HG02938 (cell line): ENCODE measurements at regions not wholly inside any gene's neighbourhood (a gene's known extent, or its start where the extent isn't known, plus 50 kb on each side); places are given as distances from the start of the nearest gene placed in this dataset.
A peak's percentile ranks its signal among the peaks of the same experiment; 100 is the strongest.
"Not testable (repeated sequence)": the region's sequence is repeated elsewhere in the genome, so short reads cannot be mapped to it uniquely, and the experiment has no call there.

Experiments
- ATAC-seq: cut with Tn5 transposase; IDR thresholded peaks from one replicate; pipeline ENCODE4 v1.9.1; 2021; ENCODE audit warnings: mild to moderate bottlenecking, moderate library complexity; ENCODE audit not compliant: unreplicated experiment

DNA sequence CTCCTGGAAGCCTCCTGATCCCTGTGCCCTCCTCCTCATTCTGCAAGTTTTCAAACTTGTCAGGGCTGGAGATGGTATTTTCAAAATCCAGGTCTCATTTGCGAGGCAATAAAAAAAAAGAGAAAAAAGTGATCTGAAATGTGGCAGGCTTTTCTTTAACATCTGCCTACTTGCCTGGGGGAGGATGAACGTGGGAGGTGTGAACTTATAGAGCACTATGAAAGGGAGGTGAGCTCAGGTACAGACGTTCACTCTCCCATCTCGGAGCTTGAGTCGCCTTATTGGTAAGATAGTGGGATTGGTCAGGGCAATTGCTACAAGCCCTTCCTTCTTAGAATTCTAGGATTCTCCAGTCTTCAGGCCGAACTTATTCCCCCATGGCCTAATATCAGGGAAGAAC lies 104.8 kb upstream of the CADM1 start:
- ATAC-seq = no peak

DNA sequence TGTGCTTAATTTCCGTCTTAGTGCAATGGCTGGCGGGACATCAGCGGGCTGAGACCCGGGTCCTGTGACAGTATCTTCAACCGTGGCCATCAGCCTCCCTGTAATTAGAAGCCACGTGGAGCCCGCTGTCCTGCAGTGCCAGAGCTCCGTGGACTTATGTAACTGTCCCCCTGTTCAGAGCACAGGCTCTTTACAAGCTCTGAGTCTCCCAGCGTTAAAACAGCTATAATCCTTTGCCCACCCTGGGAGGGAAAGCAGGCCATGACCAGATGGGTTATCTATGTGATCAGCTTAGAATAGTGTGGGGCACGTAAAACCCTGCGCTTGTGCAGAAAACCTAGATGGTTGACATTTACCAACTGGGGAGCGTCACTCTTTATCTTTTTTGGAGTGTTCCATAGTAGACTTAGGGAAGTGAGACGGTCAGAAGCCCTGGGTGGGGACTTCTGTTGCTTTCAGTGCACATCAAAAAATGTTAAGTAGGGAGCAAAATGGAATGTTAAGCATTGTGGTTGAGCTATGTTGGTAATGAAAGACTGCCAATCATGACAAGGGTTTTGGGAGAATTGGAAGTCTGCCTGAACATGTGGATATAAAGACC lies 103.5 kb upstream of the CADM1 start:
- no peak for ATAC-seq

DNA sequence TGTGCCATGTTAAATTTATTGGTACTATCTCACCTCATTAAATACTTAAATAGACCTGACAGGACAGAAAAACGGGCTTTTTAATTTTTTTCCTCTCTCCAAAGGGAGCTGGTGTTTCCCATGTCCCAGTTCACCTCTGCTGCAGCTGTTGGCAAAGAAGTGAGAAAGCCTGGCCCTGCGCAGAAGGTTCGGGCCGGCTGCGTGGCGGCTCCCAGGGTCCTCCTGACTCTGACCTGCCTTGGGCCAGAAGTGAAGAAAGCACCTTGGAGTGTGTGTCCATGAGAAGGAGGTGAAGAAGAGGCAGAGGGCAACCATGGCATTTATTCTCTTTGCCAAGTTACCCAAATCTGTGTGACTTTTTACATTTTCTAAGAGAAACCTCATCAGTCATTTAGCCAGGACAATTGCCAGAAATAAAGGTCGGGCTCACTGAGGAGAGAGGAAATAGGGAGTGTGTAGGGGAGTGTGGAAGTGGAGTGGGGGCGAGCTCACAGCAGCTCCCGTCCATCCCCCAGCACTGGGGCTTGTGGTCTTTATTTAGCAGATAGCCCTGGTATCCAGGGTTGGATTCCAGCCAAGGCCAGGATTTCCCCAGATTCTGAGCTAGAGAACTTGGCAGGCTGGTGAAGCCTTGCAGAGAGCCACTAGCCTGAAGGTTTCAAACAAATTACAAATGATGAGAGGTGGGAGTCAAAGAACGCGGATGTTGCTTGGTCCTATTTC lies 102.4 kb upstream of the CADM1 start:
- ATAC-seq = no peak

- no peak for ATAC-seq
These were observed 101.8 kb upstream of the CADM1 start for GRCh38 chr11:115605871-115606497.

- ATAC-seq = not testable (repeated sequence)
These were observed 101.2 kb upstream of the CADM1 start for GRCh38 chr11:115605397-115605796.

DNA sequence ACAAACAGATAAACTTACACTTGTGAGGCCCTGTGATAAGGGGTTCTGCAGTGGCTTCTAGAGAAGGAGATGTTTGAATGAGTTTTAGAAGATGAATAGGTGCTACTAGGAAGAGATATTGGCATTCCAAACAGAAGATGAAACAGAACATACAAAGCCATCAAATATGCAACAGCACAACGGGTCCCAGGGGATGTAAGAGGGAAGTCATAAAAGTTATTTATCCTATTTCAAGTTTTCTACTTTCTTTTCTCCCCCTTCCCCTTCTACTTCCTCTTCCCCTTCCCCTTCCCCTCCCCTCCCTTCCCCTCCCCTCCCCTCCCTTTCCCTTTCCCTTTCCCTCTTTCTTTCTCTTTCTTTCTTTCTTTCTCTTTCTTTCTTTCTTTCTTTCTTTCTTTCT lies 94.9 kb upstream of the CADM1 start:
- ATAC-seq = no peak

GRCh38 chr11:115598257-115598901 lies 94.2 kb upstream of the CADM1 start:
- no peak for ATAC-seq

DNA sequence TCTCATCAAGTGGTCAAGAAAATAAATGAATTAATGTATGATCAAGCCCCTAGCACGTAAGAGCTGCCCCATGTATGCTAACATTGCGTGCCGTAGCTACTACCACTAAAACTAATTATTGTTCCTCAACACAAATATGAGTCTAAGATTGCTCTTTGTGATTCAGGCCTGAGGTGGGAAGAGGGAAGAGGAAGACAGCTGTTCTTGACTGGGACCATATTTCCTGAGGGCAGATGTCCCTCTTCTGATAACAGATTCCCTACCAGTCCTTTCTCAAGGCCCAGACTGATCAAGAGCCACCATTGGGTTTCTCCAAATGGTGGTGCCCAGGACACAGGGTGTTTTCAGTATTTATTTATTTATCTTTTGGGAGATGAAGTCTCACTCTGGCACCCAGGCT lies 87.2 kb upstream of the CADM1 start:
- ATAC-seq = no peak

DNA sequence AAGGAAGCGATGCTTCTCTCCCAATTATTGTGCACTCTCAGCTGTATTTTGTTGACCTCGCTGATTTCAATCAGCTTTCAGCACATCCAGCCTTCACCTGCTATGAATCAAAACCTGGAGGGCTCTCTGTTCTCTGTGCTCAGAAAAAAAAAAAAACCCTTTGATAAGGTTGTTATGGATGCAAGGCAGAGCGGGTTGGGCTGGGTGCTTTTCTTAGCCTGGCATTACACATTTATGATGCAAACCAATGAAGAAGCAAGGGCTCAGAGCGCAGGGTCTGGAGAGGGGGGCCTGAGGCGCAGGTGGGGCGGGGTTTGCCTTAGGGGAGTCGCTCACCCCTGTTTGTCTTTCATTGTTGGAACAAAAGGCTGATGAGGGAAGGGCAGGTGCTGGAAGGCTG lies 86.0 kb upstream of the CADM1 start:
- ATAC-seq = no peak

DNA sequence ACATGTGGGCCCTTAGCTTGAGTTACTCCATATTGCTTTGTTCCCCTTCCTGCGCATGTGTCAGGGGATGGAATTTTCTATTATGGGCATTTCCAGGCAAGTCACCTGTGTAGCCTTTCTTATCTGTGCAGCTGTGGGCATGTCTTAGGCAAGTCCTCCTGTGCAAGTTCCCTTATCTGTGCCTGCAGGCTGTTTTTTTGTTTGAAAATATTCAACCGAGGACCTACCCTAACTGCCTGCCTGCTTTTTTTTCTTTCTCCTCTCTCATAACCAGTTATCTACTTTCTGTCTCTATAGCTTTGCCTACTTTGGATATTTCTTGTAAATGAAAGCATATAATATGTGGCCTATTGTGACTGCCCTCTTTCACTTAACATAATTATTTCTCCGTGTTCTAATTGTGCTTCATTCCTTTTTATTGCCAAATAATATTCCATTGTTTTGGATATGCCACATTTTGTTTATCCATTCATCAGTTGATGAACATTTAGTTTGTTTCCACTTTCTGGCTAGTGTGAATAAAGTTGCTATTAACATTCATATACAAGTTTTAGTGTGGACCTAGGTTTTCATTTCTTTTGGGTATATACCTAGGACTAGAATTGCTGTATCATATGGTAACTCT lies 83.6 kb upstream of the CADM1 start:
- no peak for ATAC-seq

DNA sequence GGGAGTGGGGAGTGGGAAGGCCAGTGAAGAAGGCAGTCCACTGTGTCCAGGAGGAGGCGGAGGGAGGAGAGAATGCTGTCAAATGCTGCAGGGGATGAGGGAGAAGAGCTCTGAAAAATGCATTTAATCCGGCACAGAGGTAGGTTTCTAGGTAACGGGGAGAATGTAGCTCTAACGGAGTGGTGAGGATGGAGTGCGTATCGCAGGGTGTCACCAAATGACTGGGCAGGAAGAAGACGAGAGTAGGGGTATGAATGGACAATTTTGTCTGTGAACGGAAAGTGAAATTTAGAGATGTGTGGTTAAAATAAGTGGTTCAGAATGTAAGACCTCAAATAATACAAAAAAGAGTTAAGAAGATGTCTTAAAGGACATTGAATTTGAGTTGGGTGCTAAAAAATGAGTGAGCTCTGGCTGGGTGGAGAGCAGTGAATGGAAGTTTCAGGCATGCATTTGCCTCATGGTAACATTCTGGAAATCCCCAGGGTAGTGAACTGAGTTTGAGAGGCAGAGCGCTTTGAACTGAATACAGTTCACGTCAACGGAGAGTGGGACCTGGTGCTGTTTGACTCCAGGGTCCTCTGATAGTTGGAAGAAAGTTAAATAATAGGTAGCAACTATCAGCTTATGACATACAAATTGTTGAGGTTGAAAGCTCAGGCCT lies 81.3 kb upstream of the CADM1 start:
- peak; percentile 96 for ATAC-seq

DNA sequence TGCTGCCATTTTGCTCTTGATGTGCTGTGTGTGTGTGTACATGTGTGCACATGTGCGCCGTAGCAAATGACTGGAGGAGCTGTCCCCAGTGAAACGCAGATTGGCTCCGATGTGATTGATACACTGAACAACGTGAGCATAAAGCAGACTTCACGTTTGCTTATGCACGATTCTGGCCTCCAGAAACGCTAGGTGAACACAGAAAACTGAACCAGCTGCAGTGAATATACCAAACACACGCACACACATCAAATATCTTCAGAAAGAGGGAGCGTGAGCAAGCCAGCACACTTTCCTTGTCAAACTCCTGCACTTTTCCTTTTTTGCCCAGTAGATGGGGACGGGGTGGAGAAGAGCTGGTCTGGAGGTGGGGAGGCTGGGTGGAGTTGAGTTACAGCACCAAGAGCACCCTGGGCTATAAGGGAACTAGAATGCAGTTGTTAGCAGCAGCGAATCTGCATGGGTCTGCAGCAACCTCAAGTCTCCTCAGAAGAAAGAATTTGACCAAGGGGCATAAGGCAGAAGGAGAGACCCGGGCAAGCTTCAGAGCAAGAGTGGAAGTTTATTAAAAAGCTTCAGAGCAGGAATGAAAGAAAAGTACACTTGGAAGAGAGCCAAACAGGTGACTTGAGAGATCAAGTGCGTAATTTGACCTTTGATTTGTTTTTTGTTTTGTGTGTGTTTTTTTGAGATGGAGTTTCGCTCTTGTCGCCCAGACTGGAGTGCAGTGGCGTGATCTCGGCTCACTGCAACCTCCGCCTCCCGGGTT lies 77.8 kb upstream of the CADM1 start:
- no peak for ATAC-seq

- ATAC-seq = no peak
These were observed 76.9 kb upstream of the CADM1 start for GRCh38 chr11:115580927-115581680.

GRCh38 chr11:115580416-115580815 lies 76.2 kb upstream of the CADM1 start:
- ATAC-seq = no peak

GRCh38 chr11:115579181-115579825 lies 75.1 kb upstream of the CADM1 start:
- ATAC-seq = no peak

- ATAC-seq = no peak
These were observed 74.1 kb upstream of the CADM1 start for GRCh38 chr11:115578275-115578674.

- no peak for ATAC-seq
These were observed 73.5 kb upstream of the CADM1 start for GRCh38 chr11:115577701-115578100.

DNA sequence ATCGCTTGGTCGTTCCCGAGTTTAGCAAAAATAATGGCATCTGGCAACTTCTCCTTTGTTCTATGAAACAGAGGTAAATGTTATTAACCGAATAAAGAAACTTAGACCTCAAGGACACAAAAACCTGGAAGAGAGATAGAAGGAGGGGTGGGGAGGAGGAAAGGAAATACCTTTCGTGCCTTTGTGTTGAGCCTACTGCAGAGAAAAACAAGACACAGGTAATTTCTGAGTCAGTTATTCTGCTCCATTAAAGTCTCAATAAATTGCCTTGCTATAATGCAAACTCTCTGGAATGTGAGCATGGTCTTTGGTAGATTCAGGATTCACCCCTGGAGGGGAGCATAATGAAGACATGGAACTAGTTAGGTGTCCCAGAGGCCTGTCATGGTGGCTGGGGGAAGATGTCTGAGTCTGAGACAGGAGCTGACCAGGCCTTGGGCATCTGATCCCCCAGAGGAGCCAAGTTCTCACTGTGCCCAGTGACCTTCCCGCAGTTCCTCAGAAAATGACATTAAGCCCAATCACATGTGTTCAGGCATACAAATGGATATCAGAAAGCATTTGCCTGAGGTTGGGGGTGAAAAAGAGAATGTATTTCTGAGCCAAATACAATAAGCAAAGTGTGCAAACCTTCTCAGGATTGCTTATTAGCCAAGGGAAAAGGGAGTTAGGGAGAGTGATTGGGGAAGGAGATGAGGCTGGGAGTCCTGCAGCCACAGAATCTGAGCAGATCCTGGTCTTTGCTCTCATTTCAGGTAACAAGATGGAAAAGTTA lies 72.6 kb upstream of the CADM1 start:
- no peak for ATAC-seq
